ENCODE measurements at regions not wholly inside any gene's neighbourhood (a gene's known extent, or its start where the extent isn't known, plus 50 kb on each side); places are given as distances from the start of the nearest gene placed in this dataset.

- TF ChIP-seq TAF1 (IDR thresholded peaks at IDR 0.05; ENCODE audit: low read depth, low read length) (no peak), POLR2AphosphoS5 (IDR thresholded peaks at IDR 0.05; ENCODE audit: low read depth, low read length) (no peak), POLR2A (IDR thresholded peaks at IDR 0.05; ENCODE audit: low read depth, low read length) (no peak)
Observed at GRCh38 chr1:194476872-194477271, 1290.5 kb upstream of the B3GALT2 start.
